ENCODE measurements at regions not wholly inside any gene's neighbourhood (a gene's known extent, or its start where the extent isn't known, plus 50 kb on each side); places are given as distances from the start of the nearest gene placed in this dataset.

- Histone ChIP-seq H3K27me3 (no peaks in the 10 kb centered on the region), H3K4me1 (peaks cover 52 to 92% (median 83%) of the 10 kb centered on the region in 9 donors), H3K4me3 (no peak overlapping the region), H3K27ac (no peak overlapping the region), H3K36me3 (peaks cover 0 to 93% (median 6%) of the 10 kb centered on the region in 9 donors), H3K9me3 (no peaks in the 10 kb centered on the region)
- TF ChIP-seq CTCF (IDR thresholded peaks at IDR 0.05): no peak
- intact Hi-C loops (cut with DNase I): loop anchor here in 4 of 10 donors (5.0 to 10.0 kb wide), 6 partner anchors 91 to 401 kb away; partner anchors contain the start of gene NCOR2 (in 2 of the 4)
- WGBS, 2 donors: 89 to 90% methylated on average over 23 of the region's 23 CpGs
- DNase-seq (no peak), ATAC-seq (no peak)
Observed at GRCh38 chr12:124365726-124366430, 71.0 kb downstream of the RFLNA start.

Data from heart right ventricle (tissue), 16 donors.